H1 (cell line): ENCODE measurements at regions not wholly inside any gene's neighbourhood (a gene's known extent, or its start where the extent isn't known, plus 50 kb on each side); places are given as distances from the start of the nearest gene placed in this dataset.

Experiments used
- CTCF ChIA-PET: fragments of 300-600 bp; sonication (Branson Sonifier 250); formaldehyde crosslinking; loops from one replicate; lab custom pipeline; 2021; ENCODE audit not compliant: partially characterized antibody; lab: Charles Lee
- POLR2A ChIA-PET: fragments of 300-600 bp; sonication (Branson Sonifier 250); formaldehyde crosslinking; loops from one replicate; lab custom pipeline; 2021; ENCODE audit warnings: inconsistent platforms; ENCODE audit not compliant: partially characterized antibody; lab: Charles Lee
- DNase-seq, 2 experiments: peaks; one replicate each; pipeline versions ENCODE4 v3.0.0 to v3.0.0-alpha.2; 2010 to 2022; ENCODE audit warnings: low spot score in 2 of 2, low read depth in 1 of 2, mixed read lengths in 1 of 2
- FAIRE-seq: peaks from 2 replicates; lab custom pipeline; 2011; peaks lifted over from hg19 to GRCh38; lab: Jason Lieb, UNC
- H2AFZ ChIP-seq: 2 replicates; pipeline ENCODE4 v1.8.1; 2012; ENCODE audit warnings: low read length, inconsistent platforms
- H2AK5ac ChIP-seq: 2 replicates; pipeline ENCODE4 v1.6.1; 2013; ENCODE audit warnings: low read depth, low read length
- H2BK120ac ChIP-seq: replicated peaks from 2 replicates; pipeline ENCODE3; 2013; ENCODE audit warnings: low read depth, low read length, inconsistent platforms
- H2BK12ac ChIP-seq: 2 replicates; pipeline ENCODE4 v1.6.1; 2013; ENCODE audit warnings: low read depth, low read length
- H2BK15ac ChIP-seq: 2 replicates; pipeline ENCODE4 v1.6.1; 2013; ENCODE audit warnings: low read length
- H2BK20ac ChIP-seq: 2 replicates; pipeline ENCODE4 v1.6.1; 2013; ENCODE audit warnings: low read length
- H2BK5ac ChIP-seq: 2 replicates; pipeline ENCODE4 v1.6.1; 2013; ENCODE audit warnings: low read depth, low read length
- H3K14ac ChIP-seq: 2 replicates; pipeline ENCODE4 v1.6.1; 2013; ENCODE audit warnings: inconsistent platforms; ENCODE audit not compliant: insufficient read length
- H3K18ac ChIP-seq: 2 replicates; pipeline ENCODE4 v1.6.1; 2013; ENCODE audit warnings: low read length; ENCODE audit errors: extremely low read depth
- H3K23ac ChIP-seq: 2 replicates; pipeline ENCODE4 v1.6.1; 2013; ENCODE audit warnings: inconsistent platforms; ENCODE audit not compliant: insufficient read length
- H3K23me2 ChIP-seq: 2 replicates; pipeline ENCODE4 v1.6.1; 2013; ENCODE audit warnings: low read depth, low read length
- H3K27ac ChIP-seq: 2 replicates; pipeline ENCODE4 v1.6.1; 2011; ENCODE audit warnings: low read depth, low read length, inconsistent platforms
- H3K27me3 ChIP-seq, 4 experiments: replicated peaks in 1 of 4; 1 replicate in 1 of 4; 2 replicates in 3 of 4; pipeline versions ENCODE4 v1.6.1 to v1.8.1; 2011 to 2013; ENCODE audit warnings: low read length in 3 of 4, mild to moderate bottlenecking in 3 of 4, inconsistent platforms in 2 of 4, mixed read lengths in 2 of 4, moderate library complexity in 1 of 4; ENCODE audit not compliant: control insufficient read depth in 3 of 4, insufficient read depth in 3 of 4; ENCODE audit errors: extremely low read depth in 1 of 4
- H3K36me3 ChIP-seq, 4 experiments: 2 replicates each; pipeline versions ENCODE4 v1.6.1 to v1.8.1; 2011 to 2013; ENCODE audit warnings: mild to moderate bottlenecking in 4 of 4, low read length in 3 of 4, moderate library complexity in 2 of 4, control low read depth in 1 of 4, inconsistent platforms in 1 of 4; ENCODE audit not compliant: insufficient read depth in 4 of 4, control insufficient read depth in 2 of 4
- H3K4ac ChIP-seq: replicated peaks from 2 replicates; pipeline ENCODE3; 2013; ENCODE audit warnings: low read length, low read depth, mixed read lengths, inconsistent platforms; ENCODE audit not compliant: insufficient read length
- H3K4me1 ChIP-seq, 4 experiments: replicated peaks in 1 of 4; 1 replicate in 1 of 4; 2 replicates in 3 of 4; pipeline versions ENCODE4 v1.6.1 to v1.8.1; 2011 to 2013; ENCODE audit warnings: low read length in 3 of 4, inconsistent platforms in 2 of 4, mixed read lengths in 1 of 4; ENCODE audit not compliant: insufficient read depth in 4 of 4, control insufficient read depth in 3 of 4
- H3K4me2 ChIP-seq, 2 experiments: 2 replicates each; pipeline versions ENCODE4 v1.6.1 to v1.8.1; 2011 to 2013; ENCODE audit warnings: low read depth in 2 of 2, low read length in 2 of 2, control low read depth in 1 of 2, inconsistent platforms in 1 of 2, mild to moderate bottlenecking in 1 of 2; ENCODE audit not compliant: insufficient read depth in 1 of 2
- H3K4me3 ChIP-seq, 4 experiments: fragments of 200-600, 300-600 bp in 1 of 4; sonication (generic), shearing (Covaris generic), sonication (Bioruptor Twin) in 1 of 4; 2 replicates each; pipeline versions ENCODE4 v1.5.1 to v1.8.1; 2011 to 2016; ENCODE audit warnings: low read length in 4 of 4, low read depth in 3 of 4, control low read depth in 2 of 4, inconsistent platforms in 2 of 4, mild to moderate bottlenecking in 2 of 4, mixed read lengths in 1 of 4, moderate library complexity in 1 of 4; ENCODE audit not compliant: insufficient read depth in 2 of 4; ENCODE audit errors: extremely low read depth in 1 of 4
- H3K56ac ChIP-seq: replicated peaks from 2 replicates; pipeline ENCODE3; 2013; ENCODE audit warnings: low read depth, mild to moderate bottlenecking, mixed read lengths, low read length, inconsistent platforms; ENCODE audit not compliant: insufficient read length
- H3K79me1 ChIP-seq: 2 replicates; pipeline ENCODE4 v1.6.1; 2013; ENCODE audit warnings: low read depth, low read length, control low read depth
- H3K79me2 ChIP-seq, 2 experiments: 2 replicates each; pipeline versions ENCODE4 v1.6.1 to v1.8.1; 2012 to 2013; ENCODE audit warnings: low read length in 2 of 2, mild to moderate bottlenecking in 2 of 2, inconsistent platforms in 1 of 2; ENCODE audit not compliant: insufficient read depth in 2 of 2, control insufficient read depth in 1 of 2
- H3K9ac ChIP-seq, 4 experiments: replicated peaks in 1 of 4; 1 replicate in 1 of 4; 2 replicates in 3 of 4; pipeline versions ENCODE4 v1.6.1 to v1.8.1; 2011 to 2013; ENCODE audit warnings: low read depth in 3 of 4, low read length in 3 of 4, control low read depth in 2 of 4, mild to moderate bottlenecking in 2 of 4, moderate library complexity in 2 of 4, inconsistent platforms in 1 of 4; ENCODE audit errors: extremely low read depth in 1 of 4
- H3K9me3 ChIP-seq, 2 experiments: 2 replicates each; pipeline versions ENCODE4 v1.6.1 to v1.8.1; 2012 to 2013; ENCODE audit warnings: mild to moderate bottlenecking in 2 of 2, moderate library complexity in 2 of 2, control low read depth in 1 of 2, inconsistent platforms in 1 of 2, low read depth in 1 of 2, low read length in 1 of 2, mixed read lengths in 1 of 2; ENCODE audit not compliant: insufficient read depth in 2 of 2
- H4K20me1 ChIP-seq, 2 experiments: replicated peaks in 1 of 2; 2 replicates each; pipeline versions ENCODE3 to v1.8.1; 2011 to 2013; ENCODE audit warnings: inconsistent platforms in 2 of 2, low read length in 2 of 2, mild to moderate bottlenecking in 1 of 2; ENCODE audit not compliant: insufficient read depth in 2 of 2, control insufficient read depth in 1 of 2
- H4K5ac ChIP-seq: 2 replicates; pipeline ENCODE4 v1.6.1; 2013; ENCODE audit warnings: low read length, low read depth, mixed read lengths, inconsistent platforms; ENCODE audit not compliant: insufficient read length
- H4K8ac ChIP-seq: 2 replicates; pipeline ENCODE4 v1.8.0; 2013; ENCODE audit warnings: mild to moderate bottlenecking, moderate library complexity, low read length, inconsistent platforms; ENCODE audit not compliant: insufficient read depth; ENCODE audit errors: extremely low read depth
- H4K91ac ChIP-seq: replicated peaks from 2 replicates; pipeline ENCODE3; 2013; ENCODE audit warnings: low read length, mixed read lengths, inconsistent platforms; ENCODE audit not compliant: insufficient read length
- CBX8 ChIP-seq: fragments of 300-800, 300-1000 bp; sonication (generic); IDR thresholded peaks from 2 replicates; pipeline ENCODE4 v1.7.1; 2016; ENCODE audit warnings: low read depth, low read length, borderline replicate concordance
- CTBP2 ChIP-seq: IDR thresholded peaks from 2 replicates; pipeline ENCODE4 v1.7.0; 2011; ENCODE audit warnings: borderline replicate concordance, mild to moderate bottlenecking, moderate library complexity, mixed read lengths, low read length; ENCODE audit not compliant: insufficient read depth, insufficient read length
- E2F6 ChIP-seq: IDR thresholded peaks from 2 replicates; pipeline ENCODE4 v1.6.1; 2012; ENCODE audit warnings: inconsistent platforms
- EGR1 ChIP-seq: IDR thresholded peaks from 2 replicates; pipeline ENCODE4 v1.6.1; 2011; ENCODE audit warnings: low read depth, low read length, borderline replicate concordance
- JUN ChIP-seq: IDR thresholded peaks from 2 replicates; pipeline ENCODE4 v1.6.1; 2011; ENCODE audit warnings: low read depth, mild to moderate bottlenecking, improper control_type of control experiment, low read length
- KDM1A ChIP-seq: fragments of 200-600, 300-600 bp; sonication (generic); IDR thresholded peaks from 2 replicates; pipeline ENCODE4 v1.7.1; 2016; ENCODE audit warnings: mild to moderate bottlenecking, low read length, borderline replicate concordance
- PHF8 ChIP-seq: fragments of 200-600 bp; sonication (generic); conservative IDR thresholded peaks from 2 replicates; pipeline ENCODE4 v1.7.1; 2012; ENCODE audit warnings: low read depth, mild to moderate bottlenecking, inconsistent platforms, low read length, moderate library complexity
- POLR2A ChIP-seq, 2 experiments: IDR thresholded peaks; 1 replicate in 1 of 2; 2 replicates in 1 of 2; pipeline ENCODE4 v1.6.1; 2011; ENCODE audit warnings: low read depth in 2 of 2, low read length in 2 of 2, mild to moderate bottlenecking in 2 of 2; ENCODE audit errors: control extremely low read depth in 1 of 2
- RBBP5 ChIP-seq: IDR thresholded peaks from 2 replicates; pipeline ENCODE4 v1.7.1; 2012; ENCODE audit warnings: low read depth, mild to moderate bottlenecking, inconsistent platforms, low read length, moderate library complexity, borderline replicate concordance
- SP2 ChIP-seq: IDR thresholded peaks from 2 replicates; pipeline ENCODE4 v1.6.1; 2012; ENCODE audit warnings: mild to moderate bottlenecking, low read length, inconsistent platforms

GRCh38 chr22:47580121-47580520, 817.7 kb downstream of the TBC1D22A start:
- Histone ChIP-seq H4K5ac (no peak overlapping the region), H3K79me1 (no peaks in the 10 kb centered on the region), H3K4me3 (no peak overlapping the region), H2BK120ac (no peak overlapping the region), H3K36me3 (no peaks in the 10 kb centered on the region), H3K79me2 (no peaks in the 10 kb centered on the region), H3K56ac (no peak overlapping the region), H2BK12ac (no peak overlapping the region), H2AK5ac (no peak overlapping the region), H3K9ac (no peak overlapping the region), H4K8ac (no peak overlapping the region), H2BK5ac (no peak overlapping the region), H3K4ac (no peak overlapping the region), H3K23me2 (no peaks in the 10 kb centered on the region), H3K4me2 (no peak overlapping the region), H3K14ac (no peak overlapping the region), H3K27ac (no peak overlapping the region), H3K9me3 (peaks cover 41 to 60% of the 10 kb centered on the region in 2 experiments), H2BK20ac (no peak overlapping the region), H3K27me3 (no peaks in the 10 kb centered on the region), H3K18ac (no peak overlapping the region), H3K4me1 (no peaks in the 10 kb centered on the region)
- ChIA-PET CTCF (no interaction called here), POLR2A (no interaction called here)
- no peak for DNase-seq
- TF ChIP-seq CBX8 (no peak), KDM1A (no peak), EGR1 (no peak), POLR2A (IDR thresholded peaks at IDR 0.05; ENCODE audit: control extremely low read depth in 1 of 2, low read depth in 2 of 2, low read length in 2 of 2) (no peak), E2F6 (no peak), SP2 (no peak), PHF8 (no peak), CTBP2 (no peak), JUN (no peak), RBBP5 (no peak)
- TF ChIP-seq, all 59 proteins: peak for 0
- Histone ChIP-seq H4K91ac (no peak overlapping the region), H3K23ac (no peak overlapping the region), H2AFZ (no peak overlapping the region), H2BK15ac (no peak overlapping the region), H4K20me1 (no peaks in the 10 kb centered on the region)
- FAIRE-seq = no peak
